SK-N-SH (cell line): ENCODE measurements at regions not wholly inside any gene's neighbourhood (a gene's known extent, or its start where the extent isn't known, plus 50 kb on each side); places are given as distances from the start of the nearest gene placed in this dataset.

Experiments used
- CTCF ChIP-seq: fragments of 200-600 bp; sonication (generic); IDR thresholded peaks from 2 replicates; pipeline ENCODE4 v1.6.1; 2017; ENCODE audit warnings: antibody characterized with exemption, mild to moderate bottlenecking, moderate library complexity
- EZH2phosphoT487 ChIP-seq: fragments of 200-600 bp; sonication (generic); IDR thresholded peaks from 2 replicates; pipeline ENCODE4 v1.6.1; 2017; ENCODE audit warnings: low read depth, mixed run types, mild to moderate bottlenecking, antibody characterized with exemption, moderate library complexity, borderline replicate concordance
- GABPA ChIP-seq: IDR thresholded peaks from 2 replicates; pipeline ENCODE4 v1.4.0; 2012; ENCODE audit warnings: low read depth, mild to moderate bottlenecking
- NRF1 ChIP-seq: IDR thresholded peaks from 2 replicates; pipeline ENCODE4 v1.6.1; 2012; ENCODE audit warnings: low read depth, mild to moderate bottlenecking, low read length
- POLR2AphosphoS5 ChIP-seq: IDR thresholded peaks from 2 replicates; pipeline ENCODE4 v1.6.1; 2012; ENCODE audit warnings: low read depth, low read length
- RAD21 ChIP-seq: IDR thresholded peaks from 2 replicates; pipeline ENCODE4 v1.6.1; 2012; ENCODE audit warnings: mild to moderate bottlenecking, low read length
- RXRA ChIP-seq: IDR thresholded peaks from 2 replicates; pipeline ENCODE4 v1.4.0; 2012; ENCODE audit warnings: low read depth, mild to moderate bottlenecking, borderline replicate concordance
- ZBTB33 ChIP-seq: IDR thresholded peaks from 2 replicates; pipeline ENCODE4 v1.4.0; 2012; ENCODE audit warnings: low read depth, borderline replicate concordance

GRCh38 chr4:103264905-103265304, 66.8 kb upstream of the CENPE start:
- no peak for TF ChIP-seq CTCF
- no peak for TF ChIP-seq GABPA
- no peak for TF ChIP-seq NRF1
- no peak for TF ChIP-seq RAD21
- no peak for TF ChIP-seq RXRA
- TF ChIP-seq ZBTB33: no peak
- TF ChIP-seq POLR2AphosphoS5: no peak
- TF ChIP-seq EZH2phosphoT487: no peak
